ENCODE measurements at regions not wholly inside any gene's neighbourhood (a gene's known extent, or its start where the extent isn't known, plus 50 kb on each side); places are given as distances from the start of the nearest gene placed in this dataset.

- no peak for DNase-seq (ENCODE audit: low spot score in 2 of 2, unreplicated experiment in 2 of 2)
- Mint-ChIP-seq H3K4me1 (no peaks in the 10 kb centered on the region), H3K27me3 (ENCODE audit: low read depth) (no peaks in the 10 kb centered on the region)
These were observed 278.4 kb downstream of the MBNL1 start for GRCh38 chr3:152547153-152547552.

DNA sequence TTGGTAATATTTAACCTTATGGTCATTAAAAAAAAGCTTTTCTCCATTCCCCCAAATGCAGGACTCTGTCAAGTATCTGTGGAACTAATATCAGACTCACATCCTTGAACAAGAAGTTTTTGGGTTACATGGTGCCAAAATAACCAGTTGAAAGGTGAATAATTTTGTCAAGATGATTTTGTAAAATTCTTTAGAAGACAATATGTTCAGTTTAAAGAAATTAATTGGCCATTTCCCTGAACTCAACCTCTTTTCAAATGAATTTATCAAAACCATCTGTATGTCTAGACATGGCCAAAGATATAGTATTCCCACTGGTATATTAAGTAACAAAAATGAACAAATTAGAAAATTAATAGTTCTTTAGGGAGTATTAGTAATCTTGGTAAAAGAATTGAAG lies 280.5 kb downstream of the MBNL1 start:
- no peak for DNase-seq (ENCODE audit: low spot score in 2 of 2, unreplicated experiment in 2 of 2)
- Mint-ChIP-seq H3K27me3 (ENCODE audit: low read depth) (no peaks in the 10 kb centered on the region), H3K36me3 (no peaks in the 10 kb centered on the region), H3K4me1 (no peaks in the 10 kb centered on the region), H3K4me3 (no peak overlapping the region), H3K9me3 (peaks cover 7% of the 10 kb centered on the region), H3K27ac (no peak overlapping the region)
- no peak for TF ChIP-seq CTCF (IDR thresholded peaks at IDR 0.05; ENCODE audit: unreplicated experiment)

More at GRCh38 chr3:152547153-152547552, 278.4 kb downstream of the MBNL1 start:
- no peak for TF ChIP-seq CTCF (IDR thresholded peaks at IDR 0.05; ENCODE audit: unreplicated experiment)
- Mint-ChIP-seq H3K36me3 (no peaks in the 10 kb centered on the region), H3K27ac (no peak overlapping the region), H3K4me3 (no peak overlapping the region), H3K9me3 (peaks cover 11% of the 10 kb centered on the region)

DNA sequence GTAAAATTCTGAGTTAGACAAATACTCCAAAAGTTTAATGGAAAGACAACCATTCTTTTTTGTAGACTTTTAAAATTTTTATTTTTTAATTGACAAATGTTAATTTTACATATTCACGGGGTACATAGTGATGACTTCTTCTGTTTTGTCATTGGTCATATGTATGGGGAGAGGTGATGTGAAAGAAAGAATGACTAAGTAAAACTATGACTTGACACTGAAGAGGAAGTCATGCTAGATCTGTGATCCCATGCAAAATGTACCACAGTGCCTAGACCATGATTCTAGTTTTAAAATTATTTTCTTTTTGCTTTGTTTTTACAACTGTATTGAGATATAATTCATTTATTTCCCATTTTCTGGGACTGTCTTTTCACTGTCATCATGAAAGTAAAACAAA lies 281.6 kb downstream of the MBNL1 start:
- TF ChIP-seq CTCF (IDR thresholded peaks at IDR 0.05; ENCODE audit: unreplicated experiment) = no peak
- no peak overlapping the region for H3K27ac Mint-ChIP-seq
- H3K27me3 Mint-ChIP-seq (ENCODE audit: low read depth) = no peaks in the 10 kb centered on the region
- no peaks in the 10 kb centered on the region for H3K36me3 Mint-ChIP-seq
- H3K4me3 Mint-ChIP-seq = no peak overlapping the region
- peaks cover 3% of the 10 kb centered on the region for H3K4me1 Mint-ChIP-seq
- no peaks in the 10 kb centered on the region for H3K9me3 Mint-ChIP-seq
- DNase-seq (ENCODE audit: low spot score in 2 of 2, unreplicated experiment in 2 of 2) = no peak

GRCh38 chr3:152554980-152555379 lies 280.0 kb upstream of the P2RY1 start:
- Mint-ChIP-seq H3K4me1 (peaks cover 22% of the 10 kb centered on the region), H3K4me3 (no peak overlapping the region), H3K9me3 (peaks cover 2% of the 10 kb centered on the region), H3K27me3 (ENCODE audit: low read depth) (no peaks in the 10 kb centered on the region), H3K27ac (no peak overlapping the region), H3K36me3 (no peaks in the 10 kb centered on the region)
- TF ChIP-seq CTCF (IDR thresholded peaks at IDR 0.05; ENCODE audit: unreplicated experiment) = no peak
- DNase-seq (ENCODE audit: low spot score in 2 of 2, unreplicated experiment in 2 of 2) = no peak

GRCh38 chr3:152555666-152556291 lies 279.2 kb upstream of the P2RY1 start:
- H3K4me3 Mint-ChIP-seq = no peak overlapping the region

More at GRCh38 chr3:152555666-152556291, 279.2 kb upstream of the P2RY1 start:
- peaks cover 4% of the 10 kb centered on the region for H3K9me3 Mint-ChIP-seq
- no peak for DNase-seq (ENCODE audit: low spot score in 2 of 2, unreplicated experiment in 2 of 2)
- H3K27ac Mint-ChIP-seq = no peak overlapping the region
- no peak for TF ChIP-seq CTCF (IDR thresholded peaks at IDR 0.05; ENCODE audit: unreplicated experiment)
- no peaks in the 10 kb centered on the region for H3K36me3 Mint-ChIP-seq
- H3K27me3 Mint-ChIP-seq (ENCODE audit: low read depth) = no peaks in the 10 kb centered on the region
- peaks cover 22% of the 10 kb centered on the region for H3K4me1 Mint-ChIP-seq

All from mesothelial cell of epicardium (in vitro differentiated cells).